GM19035 (cell line): ENCODE measurements at regions not wholly inside any gene's neighbourhood (a gene's known extent, or its start where the extent isn't known, plus 50 kb on each side); places are given as distances from the start of the nearest gene placed in this dataset.
A peak's percentile ranks its signal among the peaks of the same experiment; 100 is the strongest.

Source experiments
- ATAC-seq: cut with Tn5 transposase; IDR thresholded peaks from one replicate; pipeline ENCODE4 v1.9.1; 2021; ENCODE audit not compliant: unreplicated experiment

- peak; percentile 74 for ATAC-seq
These were observed 613.2 kb upstream of the ACVR2A start for GRCh38 chr2:147231607-147232006.

DNA sequence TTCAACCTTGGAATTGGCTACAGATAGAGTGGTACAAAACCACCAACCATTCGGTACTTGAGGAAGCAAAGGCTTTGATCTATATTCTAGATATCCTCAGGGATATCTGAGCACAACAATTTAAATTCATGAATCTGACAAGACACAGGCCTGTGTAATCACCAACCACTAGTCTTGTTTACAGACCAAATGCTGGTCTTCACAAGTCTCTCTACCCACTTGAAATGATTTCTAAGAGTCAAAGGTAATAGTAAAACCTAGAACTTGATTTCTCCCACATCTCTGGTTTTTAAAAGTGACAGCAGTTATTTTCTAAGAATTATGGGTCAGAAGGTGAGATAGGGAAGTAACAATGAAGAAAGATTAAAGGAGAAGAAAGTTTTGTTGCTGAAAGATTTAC, 613.7 kb upstream of the ACVR2A start:
- no peak for ATAC-seq

- no peak for ATAC-seq
These were observed 617.5 kb upstream of the ACVR2A start for GRCh38 chr2:147227313-147227712.

- ATAC-seq, result no peak
These were observed 620.8 kb upstream of the ACVR2A start for GRCh38 chr2:147224070-147224469.

DNA sequence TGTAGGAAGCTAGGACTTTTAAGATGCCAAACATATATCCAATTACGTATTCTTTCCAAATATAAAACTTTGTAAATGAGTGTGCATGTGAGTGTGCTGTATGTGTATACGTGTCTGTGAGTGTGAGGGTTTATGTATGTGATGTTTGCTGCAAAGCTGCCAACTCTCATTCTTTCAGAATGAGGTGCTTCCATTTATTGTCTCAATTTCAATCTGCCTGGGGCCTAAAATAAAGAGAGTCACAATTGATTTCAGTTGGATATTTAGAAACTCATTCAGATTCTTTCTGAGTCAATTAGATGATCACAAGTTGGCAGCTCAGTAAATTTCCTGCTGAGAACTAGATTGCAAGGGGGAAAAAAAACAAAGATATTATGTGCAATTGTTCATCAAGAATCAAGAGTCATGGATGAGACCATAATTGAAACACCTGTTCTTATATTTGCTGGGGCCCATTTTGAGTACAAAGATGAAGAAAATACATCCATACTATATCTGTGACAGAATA, 621.2 kb upstream of the ACVR2A start:
- no peak for ATAC-seq

DNA sequence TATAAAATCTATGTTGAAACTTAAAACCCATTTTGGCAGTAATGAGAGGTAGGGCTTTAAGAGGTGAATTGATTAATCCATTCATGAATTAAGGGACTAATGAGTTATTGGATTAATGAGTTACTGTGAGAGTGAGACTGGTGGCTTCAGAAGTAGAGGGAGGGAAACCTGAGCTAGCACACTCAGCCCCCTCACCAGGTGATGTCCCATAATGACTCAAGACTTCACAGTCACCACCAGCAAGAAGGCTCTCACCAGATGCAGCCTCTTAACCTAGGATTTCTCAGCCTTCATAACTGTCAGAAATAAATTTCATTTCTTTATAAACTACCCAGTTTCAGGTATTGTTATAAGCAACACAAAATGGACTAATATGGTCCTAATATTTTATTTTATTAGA, 621.7 kb upstream of the ACVR2A start:
- no peak for ATAC-seq

DNA sequence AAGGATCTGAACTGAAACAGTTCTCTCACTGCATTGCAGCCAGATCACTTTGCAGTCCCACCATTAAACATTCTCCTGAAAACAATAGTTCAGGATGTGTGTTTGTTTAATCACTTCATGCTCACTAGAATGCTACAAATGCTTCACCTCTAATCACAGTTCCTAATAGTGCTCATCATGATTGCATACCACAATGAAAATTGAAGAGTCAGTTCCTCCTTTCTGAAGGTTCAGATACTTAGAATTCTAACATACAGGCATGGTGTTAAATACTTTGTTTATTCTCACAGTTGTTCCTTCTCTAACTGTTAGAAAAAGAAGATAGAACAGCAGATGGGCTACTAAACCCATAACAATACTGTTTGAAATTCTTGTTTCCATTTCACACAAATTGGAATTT, 622.3 kb upstream of the ACVR2A start:
- ATAC-seq, result no peak

DNA sequence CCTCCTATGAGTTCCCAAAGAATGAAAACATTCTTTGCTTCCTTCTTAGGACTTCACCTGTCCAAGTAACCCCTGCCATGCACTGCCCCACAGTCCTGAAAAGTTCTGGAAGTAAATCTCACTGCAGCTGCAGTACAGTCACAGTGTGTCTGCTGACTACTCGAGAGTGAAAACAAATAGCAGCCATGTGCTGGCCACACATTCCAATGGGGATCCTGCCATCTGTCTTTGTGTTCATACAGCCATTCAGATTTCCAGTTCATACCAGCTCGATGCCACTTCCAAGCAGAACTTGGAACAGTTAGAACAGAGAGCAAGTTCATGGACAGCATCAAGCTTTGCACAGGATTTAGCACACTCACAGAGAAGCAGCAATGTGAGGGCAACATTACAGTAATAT, 629.9 kb upstream of the ACVR2A start:
- ATAC-seq, result no peak

DNA sequence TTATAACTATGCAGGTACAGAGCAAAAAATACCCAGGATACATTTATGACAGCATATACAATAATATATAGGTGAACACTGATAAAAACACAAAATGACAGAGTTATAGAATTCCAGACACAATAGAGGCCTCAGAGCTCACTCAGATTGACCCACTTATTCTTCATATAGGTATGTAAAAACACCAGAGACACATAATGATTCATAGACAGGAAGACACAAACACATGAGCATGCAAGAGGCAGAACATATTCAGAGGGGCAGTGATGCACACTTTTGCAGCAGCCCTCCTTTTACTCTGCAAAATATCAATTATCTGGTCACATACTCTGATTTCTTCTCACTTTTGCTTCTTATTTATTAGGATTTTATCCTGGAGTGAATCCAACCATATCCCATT, 633.3 kb upstream of the ACVR2A start:
- ATAC-seq, result no peak

DNA sequence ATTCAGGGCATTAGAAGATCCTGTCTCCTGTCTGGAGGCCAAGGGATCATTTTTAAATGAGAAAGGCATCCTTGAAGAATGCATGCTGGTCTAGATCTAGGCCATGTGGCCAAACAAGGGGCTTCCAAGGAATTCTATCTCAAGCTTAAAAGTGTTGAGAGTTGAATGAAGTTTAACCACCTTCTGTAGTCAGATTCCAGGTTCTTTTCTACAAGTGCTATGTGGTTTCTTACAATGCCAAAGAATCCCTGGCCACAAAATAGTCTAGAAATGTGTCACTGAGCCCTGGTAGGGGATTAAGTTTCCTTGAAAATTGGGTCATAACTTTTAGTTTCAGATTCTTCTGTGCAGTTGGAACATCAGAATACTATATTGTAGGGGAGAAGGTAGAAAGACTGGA, 640.7 kb upstream of the ACVR2A start:
- no peak for ATAC-seq

DNA sequence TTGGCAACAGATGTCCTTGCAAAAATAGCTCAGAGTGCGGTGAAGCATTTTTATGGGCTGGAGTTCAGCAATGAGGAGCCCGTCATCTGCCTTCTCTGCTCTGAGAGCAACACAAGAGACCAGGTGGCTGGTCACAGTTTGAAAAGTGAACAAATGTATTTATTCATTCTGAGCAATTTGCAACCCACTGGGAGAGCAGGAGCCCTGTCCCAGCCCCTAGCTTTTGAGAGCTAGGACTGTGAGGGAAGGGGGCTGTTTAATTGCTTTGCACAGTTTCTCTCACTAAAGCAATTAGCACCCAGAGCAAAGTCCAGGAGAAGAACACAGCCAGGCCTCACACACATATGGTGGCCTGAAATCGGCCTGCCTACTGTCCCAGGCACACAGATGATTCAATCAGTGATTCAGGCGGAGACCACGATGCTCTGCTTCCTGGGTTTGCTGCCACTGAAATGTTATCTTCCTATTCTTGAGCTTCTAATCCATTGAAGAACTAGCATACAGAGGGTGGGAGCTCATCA, 646.1 kb upstream of the ACVR2A start:
- no peak for ATAC-seq

DNA sequence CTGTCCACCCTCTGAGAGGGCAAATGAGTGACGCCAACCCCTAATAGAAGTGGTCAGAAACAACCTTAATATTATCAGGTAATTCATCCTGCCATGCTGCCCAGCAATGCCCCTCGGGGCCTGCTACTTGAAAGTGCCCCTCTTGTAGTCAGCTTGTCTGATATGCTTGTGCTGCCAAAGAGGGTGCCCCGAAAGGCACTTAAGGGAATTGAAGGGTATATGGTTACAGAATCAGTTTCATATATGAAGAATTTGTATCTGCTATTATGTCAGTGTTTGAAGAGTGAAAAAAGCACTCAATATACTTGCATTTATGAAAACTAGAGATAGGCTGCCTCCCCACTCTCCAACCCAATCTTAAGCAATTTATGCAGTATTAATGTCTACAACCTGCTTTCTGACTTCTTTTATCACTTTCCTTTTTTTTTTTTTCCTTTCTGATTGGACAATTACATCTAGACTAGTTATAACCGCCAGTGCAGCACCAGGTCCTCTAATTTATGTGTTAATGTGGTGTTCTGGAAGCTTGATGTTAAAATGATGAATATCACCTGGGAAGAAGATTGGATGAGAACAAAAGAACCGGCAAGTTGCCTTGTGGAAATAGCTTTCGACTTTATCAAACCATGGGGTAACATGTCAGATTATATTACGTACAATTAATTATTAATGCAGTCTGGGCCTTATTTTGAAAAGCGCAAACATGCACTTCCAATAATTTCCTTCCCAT, 646.9 kb upstream of the ACVR2A start:
- ATAC-seq, result no peak

- ATAC-seq, result peak; percentile 68
These were observed 662.6 kb upstream of the ACVR2A start for GRCh38 chr2:147182260-147182659.

DNA sequence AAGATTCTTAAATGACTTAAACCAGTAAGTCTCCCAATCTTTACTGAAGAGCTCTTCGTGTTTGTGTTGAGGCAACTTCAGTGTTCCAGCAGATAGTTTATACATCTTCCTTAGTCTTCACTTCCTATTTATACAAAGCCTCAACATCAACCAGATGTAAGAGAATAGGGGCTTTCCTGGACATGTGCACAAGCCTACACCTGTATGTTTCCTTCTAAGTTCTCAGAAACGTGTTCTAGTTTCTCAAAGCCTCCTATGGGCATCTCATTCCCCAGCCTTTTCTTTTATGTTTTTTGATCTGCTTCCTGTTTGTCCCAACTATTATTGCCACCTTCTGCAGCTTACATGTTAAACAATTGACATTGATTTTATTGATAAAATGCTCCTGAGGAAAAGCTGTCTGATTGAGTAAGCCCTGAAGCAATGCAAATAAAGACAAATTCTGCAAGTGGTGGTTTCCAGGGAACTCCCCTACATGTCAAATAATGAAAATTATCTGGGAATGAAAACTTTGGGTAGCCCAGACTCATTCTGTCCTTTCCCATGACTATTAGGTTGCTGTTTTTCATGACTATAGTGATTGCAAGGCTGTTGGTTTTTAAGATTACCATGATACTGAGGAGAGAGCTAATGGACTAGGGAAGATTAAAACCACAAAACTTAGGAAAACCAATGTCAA, 663.3 kb upstream of the ACVR2A start:
- peak; percentile 60 for ATAC-seq

- no peak for ATAC-seq
These were observed 667.6 kb upstream of the ACVR2A start for GRCh38 chr2:147177071-147177857.

DNA sequence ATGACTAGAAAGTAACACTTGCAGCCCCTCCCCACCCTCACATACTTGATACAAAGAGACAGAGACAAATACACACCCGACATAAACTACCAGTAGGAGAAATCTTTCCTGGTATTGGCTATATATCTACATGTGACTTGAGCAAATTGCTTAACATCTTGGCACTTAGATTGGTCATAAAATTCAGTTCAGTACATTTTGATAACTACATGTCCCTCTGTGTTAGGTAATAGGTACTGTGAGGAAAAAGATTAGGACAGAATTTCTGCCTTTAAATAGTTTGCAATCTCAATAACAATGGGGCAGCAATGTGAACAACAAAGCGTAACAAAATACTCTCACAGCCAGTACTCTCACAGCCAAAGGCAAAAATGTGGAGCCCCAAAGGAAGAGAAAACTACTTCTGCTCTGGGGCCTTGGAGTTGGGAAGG, 670.0 kb upstream of the ACVR2A start:
- no peak for ATAC-seq

DNA sequence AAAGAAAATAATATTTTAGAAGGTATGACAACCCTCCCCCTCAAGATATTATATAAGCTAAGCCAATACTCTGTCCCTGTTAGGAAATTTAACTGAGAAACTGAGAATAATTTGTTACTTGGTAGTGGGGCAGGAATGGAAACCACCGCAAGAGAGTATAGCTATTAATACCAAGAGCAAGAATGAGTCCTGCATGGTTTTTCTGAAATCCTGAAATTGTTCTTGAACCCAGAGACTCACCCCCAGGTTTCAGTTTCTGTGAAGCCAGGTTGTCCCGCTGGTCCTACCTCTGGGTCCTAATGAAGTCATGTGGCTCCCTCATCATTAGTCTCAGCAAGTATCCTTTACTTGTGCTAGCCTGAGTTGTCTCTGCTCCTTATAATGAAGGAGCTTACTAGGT, 671.0 kb upstream of the ACVR2A start:
- no peak for ATAC-seq

- ATAC-seq, result no peak
These were observed 671.6 kb upstream of the ACVR2A start for GRCh38 chr2:147173189-147173581.

DNA sequence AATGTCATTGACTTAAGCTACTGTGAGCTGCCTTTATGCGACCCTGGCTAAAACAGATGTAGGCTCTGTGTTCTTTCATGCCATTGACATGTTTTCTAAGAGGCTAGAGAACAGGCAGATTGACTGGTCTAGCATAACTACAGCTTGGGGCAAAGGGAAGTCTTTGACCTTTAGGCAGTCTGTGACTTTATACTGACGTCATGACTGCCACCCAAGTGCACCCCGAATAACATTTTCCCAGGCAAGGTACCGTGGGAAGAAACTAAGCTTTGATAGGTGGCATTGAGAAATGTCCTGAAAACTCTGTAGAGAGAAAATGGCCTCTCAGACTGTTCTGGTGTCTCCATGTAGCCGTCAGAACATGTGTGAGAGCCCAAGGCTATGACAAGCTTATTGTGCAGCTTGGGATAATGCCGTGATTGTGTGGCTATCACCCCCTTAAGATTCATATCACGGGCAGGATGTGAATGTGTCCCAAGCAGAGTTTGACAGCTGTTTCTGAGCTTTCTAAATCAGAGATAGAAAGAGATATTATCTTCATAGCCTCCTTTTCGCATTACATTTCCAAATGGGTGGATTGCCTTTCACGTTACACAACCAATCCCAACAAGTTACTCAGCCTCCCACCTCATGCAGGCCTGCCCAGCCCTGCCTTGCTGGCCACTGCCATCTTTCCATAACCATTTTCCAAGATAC, 672.2 kb upstream of the ACVR2A start:
- ATAC-seq, result no peak

DNA sequence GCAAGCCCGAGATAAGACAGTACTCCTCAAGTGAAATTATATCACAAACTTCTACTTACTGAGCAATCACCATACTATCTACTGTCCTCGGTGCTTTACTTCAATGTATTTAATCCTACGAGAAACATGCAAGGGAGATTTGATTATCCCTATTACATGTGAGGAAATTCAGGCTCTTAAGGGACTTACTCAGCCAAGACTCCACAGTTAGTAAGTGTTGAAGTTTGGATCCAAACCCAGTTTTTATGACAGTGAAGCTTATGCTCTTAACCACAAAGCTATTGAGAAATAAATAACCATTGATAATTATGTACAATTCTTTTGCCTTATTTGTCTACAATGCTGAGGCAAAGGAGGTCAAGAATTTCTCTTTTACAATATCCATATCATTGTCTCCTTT, 672.9 kb upstream of the ACVR2A start:
- no peak for ATAC-seq

- no peak for ATAC-seq
These were observed 673.9 kb upstream of the ACVR2A start for GRCh38 chr2:147170932-147171331.
